Progenitor cell of endocrine pancreas (in vitro differentiated cells): ENCODE measurements at regions not wholly inside any gene's neighbourhood (a gene's known extent, or its start where the extent isn't known, plus 50 kb on each side); places are given as distances from the start of the nearest gene placed in this dataset.

Source experiments
- DNase-seq: peaks from one replicate; pipeline ENCODE4 v3.0.0; 2021; ENCODE audit warnings: low spot score; ENCODE audit not compliant: unreplicated experiment
- H3K27ac Mint-ChIP-seq: 2 replicates; pipeline ENCODE4 v1.8.0; 2021; ENCODE audit warnings: mild to moderate bottlenecking, moderate library complexity, mixed read lengths
- H3K27me3 Mint-ChIP-seq: 2 replicates; pipeline ENCODE4 v1.8.0; 2021; ENCODE audit warnings: mixed read lengths
- H3K36me3 Mint-ChIP-seq: 2 replicates; pipeline ENCODE4 v1.8.0; 2022; ENCODE audit warnings: mixed read lengths; ENCODE audit not compliant: insufficient read depth
- H3K4me1 Mint-ChIP-seq: 2 replicates; pipeline ENCODE4 v1.8.0; 2021; ENCODE audit warnings: low read depth, mixed read lengths
- H3K4me3 Mint-ChIP-seq: 2 replicates; pipeline ENCODE4 v1.8.0; 2021; ENCODE audit warnings: low read depth, mild to moderate bottlenecking, moderate library complexity, mixed read lengths
- H3K9me3 Mint-ChIP-seq: 2 replicates; pipeline ENCODE4 v1.8.0; 2021; ENCODE audit warnings: low read depth, mixed read lengths
- TF ChIP-seq, protein P1 (sequence below): fragments of 200-600 bp; sonication (generic); IDR thresholded peaks from one replicate; pipeline ENCODE4 v1.5.0; 2021; ENCODE audit warnings: antibody characterized with exemption, mild to moderate bottlenecking; ENCODE audit not compliant: unreplicated experiment

DNA sequence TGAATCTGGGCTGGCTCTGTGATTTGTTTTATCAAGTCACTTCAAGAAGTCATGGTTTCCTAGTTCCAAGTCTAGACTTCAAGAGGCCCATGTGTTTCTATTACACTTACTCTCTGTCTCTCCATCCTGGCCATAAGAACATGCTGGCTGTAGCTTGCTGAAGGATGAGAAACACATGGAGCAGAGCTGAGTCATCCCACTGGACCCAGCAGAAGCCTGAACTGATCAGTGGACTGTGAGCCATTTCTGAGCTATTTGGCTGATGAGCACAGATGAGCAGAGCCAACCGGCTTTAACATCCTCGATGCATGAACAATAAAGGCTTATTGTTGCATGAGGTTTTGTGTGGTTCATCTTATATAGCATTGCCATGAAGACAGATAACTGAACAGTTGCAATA lies 290.6 kb upstream of the BOD1L1 start:
- H3K36me3 Mint-ChIP-seq = no peaks in the 10 kb centered on the region
- no peak for DNase-seq
- H3K27ac Mint-ChIP-seq = no peak overlapping the region

DNA sequence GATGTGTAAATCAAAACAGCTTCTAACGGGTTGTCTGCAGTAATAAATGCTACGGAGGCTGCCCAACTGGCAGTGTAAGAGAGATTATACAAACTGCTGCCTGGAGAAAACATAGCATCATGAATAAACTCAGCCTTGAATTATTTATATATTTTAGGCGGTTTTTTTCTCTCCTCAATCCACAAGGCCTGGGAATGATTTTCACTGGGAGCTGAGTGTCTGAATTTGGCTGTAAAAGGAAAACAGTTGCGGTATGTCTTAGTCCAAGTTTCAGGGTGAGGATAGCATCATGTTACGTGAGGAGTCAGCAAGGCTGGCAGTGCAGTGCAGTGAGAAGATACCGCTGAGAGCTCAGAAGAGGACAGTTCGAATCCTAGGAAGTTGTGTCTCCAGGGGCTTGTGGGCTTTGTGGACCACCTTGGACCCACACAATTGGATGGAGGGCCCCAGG lies 291.5 kb upstream of the BOD1L1 start:
- no peak for DNase-seq
- Mint-ChIP-seq H3K4me3 (no peak overlapping the region), H3K27ac (no peak overlapping the region), H3K4me1 (peaks cover 2% of the 10 kb centered on the region), H3K36me3 (no peaks in the 10 kb centered on the region), H3K9me3 (no peaks in the 10 kb centered on the region), H3K27me3 (peaks cover 4% of the 10 kb centered on the region)
- TF ChIP-seq, protein P1, sequence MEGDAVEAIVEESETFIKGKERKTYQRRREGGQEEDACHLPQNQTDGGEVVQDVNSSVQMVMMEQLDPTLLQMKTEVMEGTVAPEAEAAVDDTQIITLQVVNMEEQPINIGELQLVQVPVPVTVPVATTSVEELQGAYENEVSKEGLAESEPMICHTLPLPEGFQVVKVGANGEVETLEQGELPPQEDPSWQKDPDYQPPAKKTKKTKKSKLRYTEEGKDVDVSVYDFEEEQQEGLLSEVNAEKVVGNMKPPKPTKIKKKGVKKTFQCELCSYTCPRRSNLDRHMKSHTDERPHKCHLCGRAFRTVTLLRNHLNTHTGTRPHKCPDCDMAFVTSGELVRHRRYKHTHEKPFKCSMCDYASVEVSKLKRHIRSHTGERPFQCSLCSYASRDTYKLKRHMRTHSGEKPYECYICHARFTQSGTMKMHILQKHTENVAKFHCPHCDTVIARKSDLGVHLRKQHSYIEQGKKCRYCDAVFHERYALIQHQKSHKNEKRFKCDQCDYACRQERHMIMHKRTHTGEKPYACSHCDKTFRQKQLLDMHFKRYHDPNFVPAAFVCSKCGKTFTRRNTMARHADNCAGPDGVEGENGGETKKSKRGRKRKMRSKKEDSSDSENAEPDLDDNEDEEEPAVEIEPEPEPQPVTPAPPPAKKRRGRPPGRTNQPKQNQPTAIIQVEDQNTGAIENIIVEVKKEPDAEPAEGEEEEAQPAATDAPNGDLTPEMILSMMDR = no peak

More for the DNA sequence above, 290.6 kb upstream of the BOD1L1 start:
- no peaks in the 10 kb centered on the region for H3K9me3 Mint-ChIP-seq
- TF ChIP-seq, protein P1 = no peak
- no peak overlapping the region for H3K4me3 Mint-ChIP-seq
- H3K27me3 Mint-ChIP-seq = peaks cover 4% of the 10 kb centered on the region
- peaks cover 2% of the 10 kb centered on the region for H3K4me1 Mint-ChIP-seq

DNA sequence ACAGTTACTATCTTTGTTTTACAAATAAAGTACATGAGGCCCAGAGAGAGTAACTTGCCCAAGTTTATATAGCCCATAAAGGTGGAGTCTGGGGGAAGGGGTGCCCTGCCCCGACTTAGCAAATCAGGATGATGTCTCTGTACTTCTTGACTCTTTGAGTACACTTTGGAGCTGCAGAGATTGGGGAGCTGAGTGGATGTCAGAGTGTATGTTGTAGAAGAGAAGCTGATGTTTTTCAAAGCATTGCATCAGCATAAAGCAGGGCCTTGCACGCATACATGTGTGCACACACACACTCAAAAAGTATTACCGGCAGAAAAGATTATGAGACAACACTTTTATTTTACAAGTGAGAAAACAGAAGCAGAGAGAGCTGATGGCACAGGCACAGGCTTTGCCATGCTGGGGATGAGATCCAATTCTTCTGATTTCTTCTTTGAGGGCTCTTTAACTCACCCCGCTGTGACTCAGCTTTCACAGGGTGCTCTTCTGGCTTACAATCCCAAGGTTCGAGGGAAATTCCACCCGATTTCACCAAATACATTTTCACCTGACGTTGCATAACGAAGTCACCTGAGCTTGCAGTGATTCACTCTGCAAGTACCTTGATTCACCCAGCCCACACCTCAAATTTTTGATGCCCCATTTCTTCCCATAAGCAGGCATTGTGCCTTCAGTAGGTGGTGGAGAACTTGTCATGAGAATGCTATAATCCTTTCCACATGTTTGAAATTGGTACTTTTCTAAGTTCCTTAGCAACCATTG lies 292.8 kb upstream of the BOD1L1 start:
- Mint-ChIP-seq H3K9me3 (peaks cover 3% of the 10 kb centered on the region), H3K4me3 (no peak overlapping the region), H3K36me3 (no peaks in the 10 kb centered on the region), H3K27me3 (peaks cover 6% of the 10 kb centered on the region), H3K27ac (no peak overlapping the region), H3K4me1 (peaks cover 2% of the 10 kb centered on the region)
- no peak for DNase-seq
- TF ChIP-seq, protein P1 = no peak

DNA sequence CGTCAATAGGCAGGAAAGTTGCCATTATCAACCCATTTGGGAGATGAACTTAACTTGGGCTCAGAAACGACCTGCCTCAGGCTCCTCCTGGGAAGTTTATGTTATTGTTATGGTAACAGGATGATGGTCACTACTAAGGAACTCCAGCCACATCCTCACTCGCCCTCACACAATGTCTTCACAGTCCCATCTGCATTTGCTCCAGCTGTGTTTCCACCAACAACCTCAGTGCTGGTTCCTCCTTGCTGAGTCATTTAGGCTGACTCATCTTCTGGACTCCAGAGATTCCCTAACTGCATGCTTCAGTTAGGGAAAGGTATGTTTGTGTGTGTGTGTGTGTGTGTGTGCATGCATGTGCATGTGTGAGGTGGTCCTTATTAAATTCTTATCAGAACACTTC lies 293.4 kb upstream of the BOD1L1 start:
- Mint-ChIP-seq H3K27me3 (peaks cover 2% of the 10 kb centered on the region), H3K4me3 (no peak overlapping the region), H3K36me3 (no peaks in the 10 kb centered on the region), H3K9me3 (peaks cover 3% of the 10 kb centered on the region), H3K4me1 (peaks cover 2% of the 10 kb centered on the region), H3K27ac (peak overlapping the region; percentile 14)
- DNase-seq = no peak
- TF ChIP-seq, protein P1 = no peak

DNA sequence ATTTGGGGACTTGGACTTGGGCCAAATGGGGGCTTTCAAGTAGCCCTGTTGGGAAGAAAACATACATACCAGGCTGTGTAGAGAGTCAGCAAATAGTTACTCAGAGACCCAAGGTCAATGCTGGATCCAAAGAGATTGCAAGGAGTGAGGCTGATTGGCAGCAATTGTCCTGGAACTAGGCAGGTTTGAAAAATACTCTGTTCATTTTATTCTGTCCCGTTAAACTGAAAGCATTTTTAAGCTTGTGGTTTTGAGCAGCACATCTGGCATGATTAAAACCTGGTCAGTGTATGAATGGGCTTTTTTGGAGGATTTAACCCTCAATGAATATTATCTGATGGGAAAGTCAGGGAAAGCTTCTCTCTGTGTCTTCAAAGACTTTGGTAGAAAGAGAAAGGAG lies 294.3 kb upstream of the BOD1L1 start:
- Mint-ChIP-seq H3K4me1 (peaks cover 2% of the 10 kb centered on the region), H3K27ac (no peak overlapping the region), H3K36me3 (no peaks in the 10 kb centered on the region), H3K27me3 (peaks cover 2% of the 10 kb centered on the region), H3K9me3 (peaks cover 3% of the 10 kb centered on the region), H3K4me3 (no peak overlapping the region)
- TF ChIP-seq, protein P1 = no peak
- no peak for DNase-seq
